ENCODE measurements at regions not wholly inside any gene's neighbourhood (a gene's known extent, or its start where the extent isn't known, plus 50 kb on each side); places are given as distances from the start of the nearest gene placed in this dataset.

- no peak for DNase-seq (ENCODE audit: low read depth)
- no peak for TF ChIP-seq CTCF (conservative IDR thresholded peaks at IDR 0.05; ENCODE audit: low read length)
- H3K4me3 ChIP-seq (ENCODE audit: low read length), result no peak overlapping the region
Observed at GRCh38 chr7:35495377-35495776, 199.6 kb downstream of the HERPUD2 start.

- no peak for DNase-seq (ENCODE audit: low read depth)
- H3K4me3 ChIP-seq (ENCODE audit: low read length), result no peak overlapping the region
- TF ChIP-seq CTCF (conservative IDR thresholded peaks at IDR 0.05; ENCODE audit: low read length), result no peak
Observed at GRCh38 chr7:35494407-35494806, 200.5 kb downstream of the HERPUD2 start.

GRCh38 chr7:35492451-35493175, 202.3 kb downstream of the HERPUD2 start:
- no peak for TF ChIP-seq CTCF (conservative IDR thresholded peaks at IDR 0.05; ENCODE audit: low read length)
- no peak overlapping the region for H3K4me3 ChIP-seq (ENCODE audit: low read length)
- DNase-seq (ENCODE audit: low read depth), result no peak

GRCh38 chr7:35491233-35491632, 203.7 kb downstream of the HERPUD2 start:
- no peak for DNase-seq (ENCODE audit: low read depth)
- TF ChIP-seq CTCF (conservative IDR thresholded peaks at IDR 0.05; ENCODE audit: low read length), result no peak
- no peak overlapping the region for H3K4me3 ChIP-seq (ENCODE audit: low read length)

- no peak for DNase-seq (ENCODE audit: low read depth)
- no peak for TF ChIP-seq CTCF (conservative IDR thresholded peaks at IDR 0.05; ENCODE audit: low read length)
- H3K4me3 ChIP-seq (ENCODE audit: low read length), result no peak overlapping the region
Observed at GRCh38 chr7:35487841-35488240, 207.1 kb downstream of the HERPUD2 start.

GRCh38 chr7:35487402-35487801, 207.5 kb downstream of the HERPUD2 start:
- no peak for DNase-seq (ENCODE audit: low read depth)
- no peak overlapping the region for H3K4me3 ChIP-seq (ENCODE audit: low read length)
- TF ChIP-seq CTCF (conservative IDR thresholded peaks at IDR 0.05; ENCODE audit: low read length), result no peak

- no peak for DNase-seq (ENCODE audit: low read depth)
- no peak for TF ChIP-seq CTCF (conservative IDR thresholded peaks at IDR 0.05; ENCODE audit: low read length)
- no peak overlapping the region for H3K4me3 ChIP-seq (ENCODE audit: low read length)
Observed at GRCh38 chr7:35485436-35485835, 209.5 kb downstream of the HERPUD2 start.
